OCI-LY7 (cell line): ENCODE measurements at regions not wholly inside any gene's neighbourhood (a gene's known extent, or its start where the extent isn't known, plus 50 kb on each side); places are given as distances from the start of the nearest gene placed in this dataset.

ENCODE experiments used
- CTCF ChIP-seq: fragments of 200-600 bp; sonication (generic); conservative IDR thresholded peaks from 2 replicates; pipeline ENCODE4 v1.5.1; 2014; ENCODE audit warnings: mild to moderate bottlenecking, antibody characterized with exemption, low read length, moderate library complexity, mixed read lengths
- EZH2phosphoT487 ChIP-seq: fragments of 200-600 bp; sonication (generic); IDR thresholded peaks from 2 replicates; pipeline ENCODE4 v1.6.1; 2018; ENCODE audit warnings: low read depth, borderline replicate concordance, mild to moderate bottlenecking, mixed run types, antibody characterized with exemption, low read length, moderate library complexity, mixed read lengths

DNA sequence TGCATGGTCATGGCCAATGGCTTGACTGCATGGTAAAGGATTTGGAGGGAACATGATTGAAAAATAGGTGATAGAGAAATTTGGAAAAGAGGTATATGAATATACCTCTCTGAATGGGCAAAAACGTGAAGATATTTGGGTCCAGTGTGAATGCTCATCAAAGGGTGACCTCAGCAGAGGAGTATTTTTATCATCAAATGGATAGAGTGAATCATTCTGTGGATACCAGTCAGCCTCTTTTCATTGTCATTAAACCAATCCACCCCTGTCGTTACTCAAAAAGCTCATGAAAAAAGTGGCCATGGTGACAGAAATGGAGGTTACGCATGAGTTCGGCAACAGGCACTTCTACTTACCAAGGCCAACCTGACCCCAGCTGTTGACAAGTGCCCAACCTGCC is 1074.7 kb downstream of the TSN start:
- TF ChIP-seq CTCF, result no peak
- no peak for TF ChIP-seq EZH2phosphoT487
